ENCODE measurements at regions not wholly inside any gene's neighbourhood (a gene's known extent, or its start where the extent isn't known, plus 50 kb on each side); places are given as distances from the start of the nearest gene placed in this dataset.

- TF ChIP-seq RAD21 (IDR thresholded peaks at IDR 0.05; ENCODE audit: low read length) (no peak), CHD1 (IDR thresholded peaks at IDR 0.05; ENCODE audit: low read depth, low read length) (no peak), CTCF (conservative IDR thresholded peaks at IDR 0.05; ENCODE audit: low read depth, low read length) (no peak), NFE2L2 (IDR thresholded peaks at IDR 0.05; ENCODE audit: low read depth, low read length) (no peak), SMC3 (IDR thresholded peaks at IDR 0.05; ENCODE audit: low read depth, low read length) (no peak), MAFK (IDR thresholded peaks at IDR 0.05; ENCODE audit: low read depth, low read length) (no peak)
These were observed 246.6 kb upstream of the CCDC196 start for GRCh38 chr14:66239589-66239988.

More at GRCh38 chr14:66239589-66239988, 246.6 kb upstream of the CCDC196 start:
- Histone ChIP-seq H3K4me2 (ENCODE audit: low read depth, low read length) (no peak overlapping the region), H3K4ac (ENCODE audit: low read depth, low read length) (no peak overlapping the region), H3K79me1 (ENCODE audit: low read depth in 1 of 2, low read length in 2 of 2) (no peaks in the 10 kb centered on the region), H2AK5ac (ENCODE audit: low read depth, low read length) (no peak overlapping the region), H3K14ac (replicated peaks; ENCODE audit: low read depth, low read length) (no peak overlapping the region), H3K9me1 (ENCODE audit: insufficient read depth, low read length) (no peaks in the 10 kb centered on the region), H3K27me3 (ENCODE audit: control insufficient read depth, insufficient read depth, low read length) (no peaks in the 10 kb centered on the region), H2BK15ac (ENCODE audit: low read depth, low read length) (no peak overlapping the region), H3K4me3 (ENCODE audit: insufficient read depth, low read depth, low read length) (no peak overlapping the region), H3K36me3 (ENCODE audit: control insufficient read depth, insufficient read depth, low read length) (no peaks in the 10 kb centered on the region), H3K18ac (ENCODE audit: low read depth, low read length) (no peak overlapping the region), H4K91ac (ENCODE audit: insufficient read depth, low read depth, low read length) (no peak overlapping the region), H3K9me3 (ENCODE audit: control insufficient read depth, insufficient read depth, low read length) (peaks cover 16% of the 10 kb centered on the region; the same call in 1 of the 2 replicates), H2AK9ac (replicated peaks; ENCODE audit: low read depth, low read length, poor library complexity) (no peak overlapping the region), H4K5ac (ENCODE audit: low read depth, low read length) (no peak overlapping the region), H2AFZ (replicated peaks; ENCODE audit: low read length, poor library complexity) (no peak overlapping the region), H3K27ac (ENCODE audit: insufficient read depth, low read length) (no peak overlapping the region), H3K56ac (ENCODE audit: extremely low read depth, insufficient read depth, low read length) (no peak overlapping the region), H2BK20ac (ENCODE audit: low read depth, low read length) (no peak overlapping the region), H3K23ac (ENCODE audit: low read depth, low read length) (no peak overlapping the region), H2BK5ac (ENCODE audit: low read depth, low read length, poor library complexity, severe bottlenecking) (no peak overlapping the region), H2BK120ac (ENCODE audit: low read depth, low read length) (no peak overlapping the region), H4K8ac (ENCODE audit: low read depth in 2 of 2, low read length in 2 of 2) (no peak overlapping the region), H4K20me1 (ENCODE audit: insufficient read depth, low read length) (no peaks in the 10 kb centered on the region), H3K9ac (ENCODE audit: low read depth, low read length) (no peak overlapping the region), H3K4me1 (ENCODE audit: control insufficient read depth, insufficient read depth, low read length) (no peaks in the 10 kb centered on the region)
- POLR2A ChIA-PET (ENCODE audit: unreplicated experiment), result no interaction called here
- BruUV-seq (replicated peaks), result no TSS peak
- ATAC-seq (ENCODE audit: low read depth), result no peak
- dilution Hi-C loops (cut with HindIII; ENCODE audit: low sequenced_read_pairs, unreplicated experiment) (no loop called here), in situ Hi-C loops (cut with MboI; ENCODE audit: low sequenced_read_pairs) (no loop called here), intact Hi-C loops (cut with micrococcal nuclease) (no loop called here)
- CTCF ChIA-PET, result no interaction called here
- DNase-seq, result no peak
- WGBS, 2 experiments (ENCODE audit: extremely low coverage in 2 of 2, insufficient read length in 1 of 2), result 75 to 100% methylated on average over 2 of the region's 4 CpGs
